G401.6 (cell line): ENCODE measurements at regions not wholly inside any gene's neighbourhood (a gene's known extent, or its start where the extent isn't known, plus 50 kb on each side); places are given as distances from the start of the nearest gene placed in this dataset.

ENCODE experiments used
- FAIRE-seq: peaks from 2 replicates; lab custom pipeline; 2012; peaks lifted over from hg19 to GRCh38; lab: Jason Lieb, UNC

GRCh38 chr22:48892578-48893287 lies 934.9 kb downstream of the BRD1 start:
- FAIRE-seq: no peak

GRCh38 chr22:48891688-48892577 lies 935.7 kb downstream of the BRD1 start:
- FAIRE-seq: no peak

- FAIRE-seq: no peak
Observed at GRCh38 chr22:48890693-48891554, 936.7 kb downstream of the BRD1 start.

- FAIRE-seq: no peak
Observed at GRCh38 chr22:48889887-48890692, 937.6 kb downstream of the BRD1 start.

GRCh38 chr22:48889209-48889830 lies 938.4 kb downstream of the BRD1 start:
- no peak for FAIRE-seq

- no peak for FAIRE-seq
Observed at GRCh38 chr22:48888466-48889208, 939.0 kb downstream of the BRD1 start.

- no peak for FAIRE-seq
Observed at GRCh38 chr22:48887394-48888332, 940.0 kb downstream of the BRD1 start.

- FAIRE-seq: no peak
Observed at GRCh38 chr22:48886604-48887393, 940.9 kb downstream of the BRD1 start.

- FAIRE-seq: no peak
Observed at GRCh38 chr22:48885919-48886305, 941.8 kb downstream of the BRD1 start.

- FAIRE-seq: no peak
Observed at GRCh38 chr22:48885271-48885918, 942.3 kb downstream of the BRD1 start.

GRCh38 chr22:48884786-48885185 lies 942.9 kb downstream of the BRD1 start:
- no peak for FAIRE-seq

- no peak for FAIRE-seq
Observed at GRCh38 chr22:48884324-48884723, 943.3 kb downstream of the BRD1 start.

- no peak for FAIRE-seq
Observed at GRCh38 chr22:48883211-48883960, 944.3 kb downstream of the BRD1 start.

- no peak for FAIRE-seq
Observed at GRCh38 chr22:48882636-48883200, 945.0 kb downstream of the BRD1 start.

- FAIRE-seq: no peak
Observed at GRCh38 chr22:48881326-48881980, 946.2 kb downstream of the BRD1 start.

GRCh38 chr22:48880749-48881148 lies 946.9 kb downstream of the BRD1 start:
- FAIRE-seq: no peak
